DMS53 (cell line): ENCODE measurements at regions not wholly inside any gene's neighbourhood (a gene's known extent, or its start where the extent isn't known, plus 50 kb on each side); places are given as distances from the start of the nearest gene placed in this dataset.
"Not testable (repeated sequence)": the region's sequence is repeated elsewhere in the genome, so short reads cannot be mapped to it uniquely, and the experiment has no call there.

Source experiments
- DNase-seq: peaks from one replicate; lab custom pipeline; 2025; lab: John Stamatoyannopoulos, UW

- peak; percentile 16 for DNase-seq
Observed at GRCh38 chr11:116373104-116373944, 399.5 kb downstream of the BUD13 start.

- no peak for DNase-seq
Observed at GRCh38 chr11:116371146-116371545, 401.6 kb downstream of the BUD13 start.

- no peak for DNase-seq
Observed at GRCh38 chr11:116368784-116369183, 404.0 kb downstream of the BUD13 start.

- DNase-seq, result no peak
Observed at GRCh38 chr11:116366980-116367645, 405.7 kb downstream of the BUD13 start.

GRCh38 chr11:116366451-116366850 lies 406.3 kb downstream of the BUD13 start:
- DNase-seq, result no peak

- not testable (repeated sequence) for DNase-seq
Observed at GRCh38 chr11:116364925-116365324, 407.9 kb downstream of the BUD13 start.

- peak; percentile 36 for DNase-seq
Observed at GRCh38 chr11:116364348-116364747, 408.4 kb downstream of the BUD13 start.

GRCh38 chr11:116360221-116360941 lies 412.4 kb downstream of the BUD13 start:
- peak; percentile 39 for DNase-seq

GRCh38 chr11:116357784-116358544 lies 414.8 kb downstream of the BUD13 start:
- DNase-seq, result peak; percentile 8

GRCh38 chr11:116356451-116356850 lies 416.3 kb downstream of the BUD13 start:
- no peak for DNase-seq

- no peak for DNase-seq
Observed at GRCh38 chr11:116355104-116355503, 417.7 kb downstream of the BUD13 start.

- DNase-seq, result peak; percentile 92
Observed at GRCh38 chr11:116353589-116353988, 419.2 kb downstream of the BUD13 start.

- no peak for DNase-seq
Observed at GRCh38 chr11:116352881-116353280, 419.9 kb downstream of the BUD13 start.

- DNase-seq, result peak; percentile 88
Observed at GRCh38 chr11:116348226-116348625, 424.6 kb downstream of the BUD13 start.

- DNase-seq, result no peak
Observed at GRCh38 chr11:116345575-116345974, 427.2 kb downstream of the BUD13 start.

- DNase-seq, result no peak
Observed at GRCh38 chr11:116344601-116345000, 428.2 kb downstream of the BUD13 start.

- DNase-seq, result no peak
Observed at GRCh38 chr11:116343270-116343669, 429.5 kb downstream of the BUD13 start.

- DNase-seq, result peak; percentile 47
Observed at GRCh38 chr11:116342148-116342547, 430.6 kb downstream of the BUD13 start.

- no peak for DNase-seq
Observed at GRCh38 chr11:116339306-116340098, 433.3 kb downstream of the BUD13 start.

- not testable (repeated sequence) for DNase-seq
Observed at GRCh38 chr11:116338500-116338899, 434.3 kb downstream of the BUD13 start.

- DNase-seq, result no peak
Observed at GRCh38 chr11:116336540-116336939, 436.2 kb downstream of the BUD13 start.
